ENCODE measurements at regions not wholly inside any gene's neighbourhood (a gene's known extent, or its start where the extent isn't known, plus 50 kb on each side); places are given as distances from the start of the nearest gene placed in this dataset.
A peak's percentile ranks its signal among the peaks of the same experiment; 100 is the strongest.

GRCh38 chr6:97820400-97820799 is 537.4 kb upstream of the MMS22L start:
- DNase-seq: no peak

DNA sequence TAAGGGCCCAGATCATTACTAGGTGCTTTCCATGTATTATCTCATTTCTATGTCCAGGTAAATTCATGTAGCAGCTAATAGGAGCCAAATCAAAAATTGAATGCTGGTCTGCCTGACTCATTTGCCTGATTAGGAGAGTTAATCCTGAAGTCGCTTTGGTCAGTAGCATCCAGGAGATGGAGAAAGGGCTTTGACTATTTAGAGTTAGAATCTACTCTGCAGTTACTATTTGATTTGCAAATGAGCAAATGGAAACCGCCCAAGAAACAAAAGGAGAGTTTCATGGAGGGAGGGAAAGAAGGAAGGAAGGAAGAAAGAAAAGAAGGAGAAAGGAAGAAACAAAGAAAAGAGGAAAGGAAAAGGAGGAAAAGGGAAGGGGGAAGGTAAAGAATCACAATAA is 539.6 kb upstream of the MMS22L start:
- no peak for DNase-seq

DNA sequence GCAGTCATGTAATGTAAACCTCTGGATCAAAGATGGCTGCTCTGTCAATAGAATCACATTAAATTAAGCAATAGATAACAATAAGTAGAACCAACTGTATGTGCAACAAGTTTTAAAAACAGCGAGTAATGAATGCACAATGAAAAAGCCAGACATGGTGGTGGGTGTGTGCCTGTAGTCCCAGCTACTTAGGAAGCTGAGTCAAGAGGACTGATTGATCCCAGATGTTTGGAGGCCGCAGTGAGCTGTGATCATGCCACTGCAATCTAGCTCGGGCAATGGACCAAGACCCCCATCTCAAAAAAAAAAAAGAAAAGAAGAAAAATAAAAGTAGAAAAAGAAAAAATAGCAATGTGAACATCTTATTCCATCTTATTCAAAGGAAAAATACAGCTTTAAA is 558.7 kb upstream of the MMS22L start:
- DNase-seq: no peak

DNA sequence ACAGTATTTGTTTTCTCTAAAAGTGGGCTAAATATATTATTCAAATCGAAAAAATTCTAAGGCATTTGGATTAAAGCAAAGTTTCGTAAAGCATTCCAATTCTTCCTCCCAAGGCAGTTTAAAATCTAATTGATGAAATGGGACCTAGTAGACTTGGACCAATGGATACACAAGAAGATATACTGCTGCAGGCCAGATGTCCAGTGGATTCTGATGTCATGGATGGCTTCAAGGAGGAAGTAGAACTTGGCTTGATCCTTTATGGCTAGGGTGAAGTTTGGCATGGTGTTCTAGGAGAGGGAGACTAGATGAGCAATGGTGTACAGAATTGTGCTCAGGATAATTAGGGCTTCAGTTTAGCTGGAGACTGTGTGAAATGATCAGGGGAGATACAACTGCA is 559.5 kb upstream of the MMS22L start:
- no peak for DNase-seq

DNA sequence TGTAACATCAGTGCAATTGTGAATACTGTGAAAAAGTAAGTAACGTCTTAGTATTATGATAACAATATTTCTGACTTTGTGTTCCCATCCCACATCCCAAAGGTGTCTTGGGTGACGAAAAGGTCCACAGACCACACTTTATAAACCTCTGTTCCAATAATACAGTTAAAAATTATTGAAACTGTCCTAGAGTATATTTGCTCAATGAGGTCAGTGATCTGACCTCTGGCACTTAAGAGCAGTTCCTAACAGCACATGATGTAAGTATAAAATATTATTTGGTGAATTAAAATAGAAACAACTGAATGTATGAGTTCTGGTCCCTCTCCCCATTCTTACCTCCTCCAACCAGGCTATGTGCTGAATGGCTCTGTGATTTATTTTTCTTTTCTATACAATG is 566.4 kb upstream of the MMS22L start:
- no peak for DNase-seq

DNA sequence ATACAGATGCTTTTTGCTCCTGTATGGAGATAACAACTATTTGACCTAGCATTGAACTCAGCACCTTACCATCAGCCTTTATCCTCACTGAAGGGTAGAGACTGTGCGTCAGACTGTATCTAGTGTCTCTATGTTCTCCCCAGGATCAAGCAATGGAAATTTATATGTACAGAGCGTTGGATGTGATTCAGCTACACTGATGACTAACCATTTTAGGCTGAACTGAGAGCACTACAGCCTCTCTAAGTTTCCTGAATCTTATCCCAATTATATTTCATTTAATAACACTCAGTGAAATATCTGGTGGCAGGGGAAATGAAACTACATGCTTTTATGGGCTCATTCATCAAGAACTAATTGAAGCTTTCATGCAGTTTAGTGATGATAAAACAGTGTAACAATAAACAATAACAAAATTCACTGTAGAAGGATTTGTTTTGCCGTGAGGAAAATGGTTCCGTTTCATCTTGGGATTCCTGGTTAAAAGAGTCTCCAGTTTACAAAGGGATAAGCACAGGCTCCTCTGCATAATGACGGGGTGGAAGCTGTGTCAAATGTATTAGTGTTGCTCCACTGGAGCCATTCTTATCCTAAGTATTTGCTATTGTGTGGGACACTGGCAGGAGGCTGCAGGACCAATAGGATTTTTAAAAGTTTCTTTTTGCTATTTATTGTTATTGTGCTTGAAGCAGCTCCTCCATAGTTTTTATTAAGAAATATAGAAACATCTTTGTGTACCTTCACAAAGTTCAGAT is 567.6 kb upstream of the MMS22L start:
- DNase-seq: peak; percentile 78

- DNase-seq: no peak
These were observed 580.7 kb upstream of the MMS22L start for GRCh38 chr6:97863697-97864096.

- DNase-seq: no peak
These were observed 581.4 kb upstream of the MMS22L start for GRCh38 chr6:97864366-97864765.

- DNase-seq: no peak
These were observed 581.8 kb upstream of the MMS22L start for GRCh38 chr6:97864826-97865225.

GRCh38 chr6:97865612-97866011 is 582.6 kb upstream of the MMS22L start:
- no peak for DNase-seq

- DNase-seq: no peak
These were observed 583.6 kb upstream of the MMS22L start for GRCh38 chr6:97866616-97867015.

- no peak for DNase-seq
These were observed 584.2 kb upstream of the MMS22L start for GRCh38 chr6:97867177-97867576.

DNA sequence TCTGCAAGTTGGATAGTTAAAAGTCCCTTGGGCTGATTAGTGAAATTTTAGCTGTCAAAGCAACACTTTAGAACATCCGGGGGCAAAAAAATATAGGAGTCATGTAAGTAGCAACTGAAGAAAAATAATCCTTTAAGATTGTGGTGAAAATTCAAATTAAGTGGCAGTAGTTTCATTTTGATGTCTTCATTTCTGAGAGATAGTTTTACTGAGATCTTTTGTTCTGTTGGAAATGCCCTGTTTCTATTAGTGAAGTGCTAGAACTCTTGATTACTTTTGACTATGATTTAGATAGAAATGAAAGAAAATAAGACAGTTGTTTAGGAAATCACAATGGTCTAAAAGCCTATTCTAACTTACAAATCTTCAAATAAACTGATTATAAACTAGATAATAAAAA is 587.3 kb upstream of the MMS22L start:
- DNase-seq: no peak

- no peak for DNase-seq
These were observed 593.7 kb upstream of the MMS22L start for GRCh38 chr6:97876711-97877110.

GRCh38 chr6:97882755-97883154 is 599.7 kb upstream of the MMS22L start:
- no peak for DNase-seq

DNA sequence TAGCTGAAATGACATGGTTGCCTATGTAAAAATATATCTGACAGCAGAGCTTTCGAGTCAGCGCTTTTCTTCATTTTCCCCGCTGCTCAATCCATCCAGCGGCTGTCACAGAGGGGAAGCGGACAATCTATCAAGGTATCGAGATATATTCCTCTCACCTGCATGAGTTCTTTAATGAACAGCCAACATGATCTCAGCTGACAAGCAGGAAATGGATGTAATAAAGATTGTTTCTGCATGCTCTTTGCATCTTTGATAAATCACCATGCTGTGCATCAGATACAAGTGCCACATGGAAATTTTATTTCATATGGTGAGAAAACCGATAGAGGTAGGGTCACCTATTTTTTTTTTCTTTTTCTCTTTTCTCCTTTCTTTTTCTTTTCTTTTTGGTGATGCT is 602.3 kb upstream of the MMS22L start:
- DNase-seq: peak; percentile 43

- DNase-seq: no peak
These were observed 602.8 kb upstream of the MMS22L start for GRCh38 chr6:97885828-97886227.

GRCh38 chr6:97901531-97901930 is 618.5 kb upstream of the MMS22L start:
- no peak for DNase-seq

GRCh38 chr6:97909380-97909779 is 626.4 kb upstream of the MMS22L start:
- no peak for DNase-seq

DNA sequence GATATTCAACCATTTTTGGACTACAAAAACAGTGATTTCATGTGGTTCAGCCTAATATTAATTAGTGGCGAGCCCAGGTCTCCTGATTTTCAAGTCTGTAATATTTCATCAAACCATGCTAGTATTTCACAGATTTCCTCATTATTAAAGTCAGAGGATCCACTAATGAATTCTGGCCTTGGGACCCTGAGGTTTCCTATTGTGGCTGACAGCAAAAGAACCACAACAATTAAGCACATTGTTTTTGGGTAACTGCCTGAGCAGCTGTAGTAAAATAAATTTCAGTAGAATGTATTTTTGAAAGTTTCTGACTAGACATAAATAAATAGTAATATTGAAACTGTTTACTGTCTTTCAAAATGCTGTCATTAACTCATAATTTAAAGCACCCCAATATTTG is 630.7 kb upstream of the MMS22L start:
- no peak for DNase-seq

DNA sequence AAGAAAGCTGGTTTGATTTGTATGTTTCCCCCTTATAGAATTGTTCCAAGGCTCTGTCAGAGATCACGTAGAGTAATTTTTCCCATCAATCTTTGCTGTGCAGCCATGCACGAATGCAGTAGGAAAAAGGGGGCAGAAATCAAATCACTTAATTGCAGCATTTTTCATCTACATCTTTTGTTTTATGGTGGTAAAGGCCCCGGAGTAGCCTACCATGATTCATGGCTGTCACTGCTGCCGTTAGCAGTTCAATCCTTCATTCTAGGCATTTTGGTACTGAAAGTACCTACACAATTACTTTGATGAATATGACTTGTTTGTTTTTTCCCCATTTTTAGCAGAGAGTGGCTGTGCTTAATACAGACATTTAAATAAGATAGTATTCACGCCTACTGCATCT is 631.9 kb upstream of the MMS22L start:
- DNase-seq: peak; percentile 28

DNA sequence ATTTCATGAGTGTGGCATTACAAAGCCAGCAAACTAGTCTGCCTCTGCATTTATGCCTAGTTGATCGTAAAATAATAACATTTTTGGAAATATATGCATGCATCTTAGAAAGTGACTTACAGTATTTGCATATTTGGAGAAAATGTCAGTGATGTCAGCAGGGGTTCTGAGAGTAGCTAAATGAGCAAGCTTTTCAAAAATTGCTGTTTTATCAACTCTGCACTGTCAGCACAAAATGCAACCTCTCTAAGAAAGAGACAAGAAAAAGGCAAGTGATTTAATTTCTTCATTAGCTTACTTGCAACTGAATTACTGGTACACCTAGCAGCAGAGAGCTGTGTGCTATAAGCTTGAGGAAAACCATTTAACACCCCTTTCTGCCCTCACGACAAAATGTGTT is 632.5 kb upstream of the MMS22L start:
- no peak for DNase-seq

DNA sequence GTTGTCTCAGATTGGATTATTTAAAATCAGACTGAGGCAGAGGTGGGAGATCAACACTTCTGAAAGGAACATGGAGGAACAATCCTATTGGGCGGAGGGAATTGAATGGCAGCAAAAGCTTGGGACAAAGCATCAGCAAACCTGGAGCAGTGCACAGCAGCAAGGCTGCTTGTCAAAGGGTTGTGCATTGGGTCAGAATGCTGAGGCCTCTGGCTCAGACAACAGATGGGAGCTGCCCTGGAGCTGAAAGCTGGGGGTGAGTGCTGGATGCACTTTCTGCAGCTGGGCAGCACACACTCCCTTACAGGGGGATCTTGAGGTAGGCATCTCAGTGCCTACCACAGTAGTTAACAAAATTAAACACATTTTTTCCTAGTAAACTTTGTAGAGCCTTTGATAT is 634.4 kb upstream of the MMS22L start:
- DNase-seq: peak; percentile 6

GRCh38 chr6:97919046-97919445 is 636.0 kb upstream of the MMS22L start:
- no peak for DNase-seq

DNA sequence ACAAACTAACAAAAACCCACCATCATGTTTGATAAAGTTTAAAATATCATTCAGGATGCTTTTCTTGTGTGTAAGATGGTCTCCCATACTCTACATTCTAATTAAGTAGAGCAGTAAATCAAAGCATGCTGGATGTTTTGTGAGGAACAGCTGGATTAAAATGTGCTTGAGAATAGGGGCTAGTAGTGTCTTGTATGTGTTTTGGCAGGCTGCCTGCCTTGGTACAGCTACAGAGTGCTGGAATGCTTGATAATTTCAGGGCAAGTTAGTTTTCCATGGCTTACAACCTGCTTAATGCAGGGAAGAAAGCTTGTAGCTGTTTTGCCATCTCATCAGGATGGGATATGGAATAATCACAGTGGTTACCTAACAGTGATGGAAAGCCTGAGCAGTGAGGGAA is 636.6 kb upstream of the MMS22L start:
- DNase-seq: no peak
